Esophagus squamous epithelium (tissue), 5 donors: ENCODE measurements at regions not wholly inside any gene's neighbourhood (a gene's known extent, or its start where the extent isn't known, plus 50 kb on each side); places are given as distances from the start of the nearest gene placed in this dataset.

ENCODE experiments used
- DNase-seq: peaks from one replicate; lab custom pipeline; 2025; lab: John Stamatoyannopoulos, UW
- H3K27ac ChIP-seq, 4 donors: fragments of 200-600 bp; sonication (generic); one replicate each; pipeline ENCODE4 v1.5.1; 2016 to 2019; ENCODE audit warnings: mild to moderate bottlenecking in 1 of 4
- H3K27me3 ChIP-seq, 4 donors: fragments of 200-600 bp; sonication (generic); 1 replicate in 3 of 4; 2 replicates in 1 of 4; pipeline versions ENCODE4 v1.5.1 to v1.6.0; 2017 to 2021; ENCODE audit warnings: antibody characterized with exemption in 1 of 4
- H3K36me3 ChIP-seq, 3 donors: fragments of 200-600 bp; sonication (generic); one replicate each; pipeline ENCODE4 v1.5.1; 2016 to 2019
- H3K4me1 ChIP-seq, 3 donors: fragments of 200-600 bp; sonication (generic); one replicate each; pipeline ENCODE4 v1.5.1; 2017 to 2019
- H3K4me3 ChIP-seq, 4 donors: fragments of 200-600 bp; sonication (generic); 1 replicate in 3 of 4; 2 replicates in 1 of 4; pipeline ENCODE4 v1.5.1; 2016 to 2019; ENCODE audit warnings: mild to moderate bottlenecking in 2 of 4, moderate library complexity in 1 of 4
- H3K9me3 ChIP-seq, 3 donors: fragments of 200-600 bp; sonication (generic); one replicate each; pipeline ENCODE4 v1.5.1; 2016 to 2019
- POLR2A ChIP-seq, 4 donors: fragments of 450-650 bp; IDR thresholded peaks; one replicate each; pipeline ENCODE4 v1.6.1; 2017; ENCODE audit warnings: antibody characterized with exemption in 4 of 4, mild to moderate bottlenecking in 4 of 4, moderate library complexity in 3 of 4
- WGBS, 2 donors: methylation state at CpG; one replicate each; pipeline ENCODE4 v1.1.5; 2018; 5-methylcytosine and 5-hydroxymethylcytosine counted together
- intact Hi-C: fragments of 100-400 bp; cut with DNase I; formaldehyde crosslinking; loops from one replicate; pipeline ENCODE4 v1.15.0; 2022
- TF ChIP-seq, protein P1 (sequence below), 6 experiments: fragments of 450-650 bp in 4 of 6; fragments of 200-600 bp in 2 of 6; sonication (generic) in 2 of 6; IDR thresholded peaks; one replicate each; pipeline ENCODE4 v1.5.1; 2016 to 2019; ENCODE audit warnings: antibody characterized with exemption in 6 of 6, mild to moderate bottlenecking in 4 of 6, moderate library complexity in 4 of 6
- donor health status: DM: yes; HTN: yes; CAD: no.

DNA sequence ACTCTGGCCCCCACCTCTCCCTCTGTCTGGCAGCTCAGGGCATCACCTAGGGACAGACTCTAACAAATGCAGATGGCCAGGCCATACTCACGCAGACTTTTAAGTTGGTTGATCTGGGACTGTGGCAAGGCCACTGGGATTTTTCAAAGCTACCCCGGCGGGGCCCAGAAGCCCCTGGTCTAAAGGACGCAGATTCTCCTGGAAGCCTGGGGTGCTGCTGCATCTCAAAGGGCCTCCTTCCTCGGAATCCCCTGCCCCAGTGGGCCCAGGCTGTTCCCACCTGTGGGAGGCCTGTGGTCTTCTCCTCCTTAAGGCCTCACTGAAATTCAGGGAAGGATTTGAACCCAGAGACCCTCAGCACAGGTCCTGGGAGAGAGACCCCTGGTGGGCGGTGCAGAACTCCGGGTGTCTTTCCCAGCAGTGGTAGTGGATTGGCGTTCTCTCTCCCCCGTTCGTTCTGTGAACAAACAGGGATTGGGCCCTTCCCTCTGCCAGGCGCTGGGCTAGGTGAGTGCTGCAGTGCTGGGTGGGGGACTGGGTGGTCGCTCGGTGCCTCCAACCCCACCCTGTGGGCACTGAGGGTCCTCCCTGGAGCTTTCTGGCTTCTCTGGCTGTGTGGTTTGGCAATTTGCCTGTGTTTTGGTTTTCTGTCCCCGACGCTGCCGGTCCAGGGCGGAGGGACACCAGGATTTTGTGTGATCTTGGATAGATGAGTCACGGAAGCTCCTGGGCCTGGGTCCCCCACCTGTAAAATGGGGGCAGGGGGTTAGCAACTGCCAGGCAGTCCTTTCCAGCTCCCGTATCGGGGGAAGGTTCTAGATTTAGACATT, 160.5 kb upstream of the GSE1 start:
- intact Hi-C loops, result no loop called here
- Histone ChIP-seq H3K9me3 (no peaks in the 10 kb centered on the region), H3K27me3 (peaks cover 0 to 20% (median 0%) of the 10 kb centered on the region in 4 donors), H3K4me1 (peaks cover 0 to 17% (median 0%) of the 10 kb centered on the region in 3 donors), H3K27ac (no peak overlapping the region), H3K36me3 (no peaks in the 10 kb centered on the region), H3K4me3 (no peak overlapping the region)
- no peak for DNase-seq
- 40 to 94% methylated on average over 1 to 5 of the region's 20 CpGs for WGBS, 2 donors
- TF ChIP-seq, protein P1, sequence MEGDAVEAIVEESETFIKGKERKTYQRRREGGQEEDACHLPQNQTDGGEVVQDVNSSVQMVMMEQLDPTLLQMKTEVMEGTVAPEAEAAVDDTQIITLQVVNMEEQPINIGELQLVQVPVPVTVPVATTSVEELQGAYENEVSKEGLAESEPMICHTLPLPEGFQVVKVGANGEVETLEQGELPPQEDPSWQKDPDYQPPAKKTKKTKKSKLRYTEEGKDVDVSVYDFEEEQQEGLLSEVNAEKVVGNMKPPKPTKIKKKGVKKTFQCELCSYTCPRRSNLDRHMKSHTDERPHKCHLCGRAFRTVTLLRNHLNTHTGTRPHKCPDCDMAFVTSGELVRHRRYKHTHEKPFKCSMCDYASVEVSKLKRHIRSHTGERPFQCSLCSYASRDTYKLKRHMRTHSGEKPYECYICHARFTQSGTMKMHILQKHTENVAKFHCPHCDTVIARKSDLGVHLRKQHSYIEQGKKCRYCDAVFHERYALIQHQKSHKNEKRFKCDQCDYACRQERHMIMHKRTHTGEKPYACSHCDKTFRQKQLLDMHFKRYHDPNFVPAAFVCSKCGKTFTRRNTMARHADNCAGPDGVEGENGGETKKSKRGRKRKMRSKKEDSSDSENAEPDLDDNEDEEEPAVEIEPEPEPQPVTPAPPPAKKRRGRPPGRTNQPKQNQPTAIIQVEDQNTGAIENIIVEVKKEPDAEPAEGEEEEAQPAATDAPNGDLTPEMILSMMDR (IDR thresholded peaks at IDR 0.05), result no peak
- TF ChIP-seq POLR2A (IDR thresholded peaks at IDR 0.05), result no peak

DNA sequence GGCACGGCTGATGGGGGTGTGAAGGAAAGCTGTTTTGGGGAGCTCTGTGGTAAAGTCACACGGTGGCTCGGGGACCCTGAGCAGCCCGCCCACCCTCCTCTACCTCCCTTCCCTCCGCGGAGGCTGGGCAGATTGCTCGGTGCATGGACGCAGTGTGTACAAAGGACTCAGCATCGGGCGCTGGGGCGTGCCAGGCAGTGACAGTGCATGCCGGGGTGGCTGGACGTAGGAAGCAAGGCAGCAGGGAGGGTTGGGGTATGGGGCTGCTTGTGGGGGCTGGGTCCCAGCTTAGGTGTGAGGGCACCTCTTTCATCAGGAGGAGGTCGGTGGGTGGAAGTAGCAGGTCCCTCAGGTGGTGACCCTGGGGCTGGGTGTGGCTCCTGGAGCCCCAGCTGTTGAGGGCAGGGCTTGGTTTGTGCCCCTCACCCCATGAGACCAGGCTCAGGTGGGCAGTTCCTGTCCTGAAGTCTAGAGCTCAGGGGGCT, 159.9 kb upstream of the GSE1 start:
- intact Hi-C loops, result no loop called here
- TF ChIP-seq, protein P1 (IDR thresholded peaks at IDR 0.05), result no peak
- TF ChIP-seq POLR2A (IDR thresholded peaks at IDR 0.05), result no peak
- WGBS, 2 donors, result 63% methylated on average over 7 of the region's 14 CpGs; no CpG with 5 or more reads in 1 of the 2 donors
- no peak for DNase-seq
- peaks cover 0 to 20% (median 0%) of the 10 kb centered on the region in 4 donors for H3K27me3 ChIP-seq
- no peak overlapping the region for H3K27ac ChIP-seq
- H3K9me3 ChIP-seq, result no peaks in the 10 kb centered on the region
- no peaks in the 10 kb centered on the region for H3K36me3 ChIP-seq
- H3K4me1 ChIP-seq, result peaks cover 0 to 17% (median 0%) of the 10 kb centered on the region in 3 donors
- no peak overlapping the region for H3K4me3 ChIP-seq

DNA sequence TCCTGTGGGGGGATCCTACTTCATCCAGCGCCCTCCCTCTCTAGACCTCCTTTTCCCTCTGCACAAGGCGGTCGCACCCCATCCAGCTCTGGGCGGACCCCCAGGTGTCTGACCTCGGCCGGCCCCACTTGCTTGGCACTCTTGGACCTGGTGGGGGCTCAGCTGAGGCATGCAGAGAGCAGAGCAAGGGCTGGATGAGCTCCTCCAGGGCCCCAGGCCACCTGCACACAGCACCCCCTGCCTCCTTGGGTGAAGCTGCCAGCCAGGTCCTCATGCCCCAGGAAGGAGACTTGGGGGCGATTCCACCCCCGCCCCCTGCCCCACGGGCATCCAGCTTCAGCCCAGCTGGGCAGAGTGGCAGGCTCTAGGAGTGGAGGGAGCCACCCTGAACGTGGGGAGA, 159.4 kb upstream of the GSE1 start:
- TF ChIP-seq, protein P1 (IDR thresholded peaks at IDR 0.05), result no peak
- TF ChIP-seq POLR2A (IDR thresholded peaks at IDR 0.05), result no peak
- H3K4me3 ChIP-seq, result no peak overlapping the region
- no peak overlapping the region for H3K27ac ChIP-seq
- DNase-seq, result no peak
- H3K27me3 ChIP-seq, result peaks cover 0 to 24% (median 0%) of the 10 kb centered on the region in 4 donors
- no peaks in the 10 kb centered on the region for H3K36me3 ChIP-seq
- peaks cover under 1 to 17% (median 4%) of the 10 kb centered on the region in 3 donors for H3K4me1 ChIP-seq
- intact Hi-C loops, result no loop called here
- H3K9me3 ChIP-seq, result no peaks in the 10 kb centered on the region
- 0% methylated on average over 1 of the region's 10 CpGs; no CpG with 5 or more reads in 1 of the 2 donors for WGBS, 2 donors

DNA sequence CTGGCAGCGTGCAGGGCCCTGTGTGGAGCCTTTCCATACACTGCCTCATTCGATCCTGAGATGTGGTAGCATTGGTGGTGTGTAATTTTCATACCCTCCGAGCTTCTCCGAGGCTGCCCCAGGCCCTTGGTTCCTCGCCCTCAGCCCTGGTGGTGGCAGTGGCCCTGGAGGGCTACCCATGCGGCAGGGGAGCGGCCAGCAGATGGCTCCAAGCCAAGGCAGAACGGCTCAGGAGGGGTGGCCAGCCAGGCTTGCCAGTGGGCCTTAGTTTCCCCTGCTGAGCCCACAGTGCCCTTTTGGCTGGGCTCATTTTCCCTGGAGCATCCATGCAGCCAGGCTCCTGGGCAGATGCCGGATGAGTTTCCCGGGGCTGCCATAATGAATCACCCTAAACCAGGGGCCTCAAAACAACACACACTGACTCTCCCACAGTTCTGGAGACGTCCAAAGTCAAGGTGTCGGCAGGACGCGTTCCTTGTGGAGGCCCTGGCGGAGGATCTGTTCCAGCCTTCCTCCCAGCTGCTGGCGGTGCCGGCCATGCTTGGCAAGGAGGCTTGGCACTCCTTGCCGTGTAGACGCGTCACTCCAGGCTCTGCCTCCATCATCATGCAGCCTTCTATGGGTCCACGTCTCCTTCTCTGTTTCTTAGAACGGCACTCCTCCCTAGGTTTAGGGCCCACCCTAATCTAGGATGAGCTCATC, 158.8 kb upstream of the GSE1 start:
- Histone ChIP-seq H3K9me3 (no peaks in the 10 kb centered on the region), H3K27ac (no peak overlapping the region), H3K36me3 (no peaks in the 10 kb centered on the region), H3K4me1 (peaks cover 7 to 17% (median 8%) of the 10 kb centered on the region in 3 donors), H3K27me3 (peaks cover 0 to 30% (median 0%) of the 10 kb centered on the region in 4 donors), H3K4me3 (no peak overlapping the region)
- 78 to 95% methylated on average over 10 to 11 of the region's 22 CpGs for WGBS, 2 donors
- TF ChIP-seq, protein P1 (IDR thresholded peaks at IDR 0.05), result no peak
- intact Hi-C loops, result no loop called here
- no peak for DNase-seq

DNA sequence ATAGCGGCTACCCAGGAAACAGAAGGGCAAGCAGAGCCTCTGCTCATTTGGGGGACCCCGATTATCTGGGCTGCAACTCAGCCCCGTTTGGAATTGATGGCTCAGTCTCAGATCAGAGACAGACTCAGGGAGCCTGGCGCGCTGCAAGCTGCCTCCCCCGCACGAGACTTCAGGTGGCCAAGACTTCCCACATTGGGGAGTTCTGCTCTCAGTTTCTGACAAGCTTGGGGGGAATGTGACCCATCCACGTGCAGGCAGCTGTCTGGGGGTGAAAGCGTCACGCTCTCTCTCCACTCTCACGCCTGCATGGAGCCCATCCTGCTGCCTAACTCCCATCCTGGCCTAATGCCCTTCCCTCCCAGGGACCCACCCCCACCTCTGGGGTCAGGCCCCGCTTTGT, 157.6 kb upstream of the GSE1 start:
- TF ChIP-seq, protein P1 (IDR thresholded peaks at IDR 0.05), result no peak
- no peak for TF ChIP-seq POLR2A (IDR thresholded peaks at IDR 0.05)
- Histone ChIP-seq H3K36me3 (no peaks in the 10 kb centered on the region), H3K4me1 (peaks cover 16 to 29% (median 20%) of the 10 kb centered on the region in 3 donors), H3K9me3 (no peaks in the 10 kb centered on the region), H3K27me3 (peaks cover 0 to 37% (median 0%) of the 10 kb centered on the region in 4 donors), H3K27ac (no peak overlapping the region), H3K4me3 (no peak overlapping the region)
- intact Hi-C loops, result no loop called here
- WGBS, 2 donors, result 76 to 84% methylated on average over 6 to 11 of the region's 12 CpGs
- DNase-seq, result no peak
